CD4-positive, alpha-beta T cell (primary cell): ENCODE measurements at regions not wholly inside any gene's neighbourhood (a gene's known extent, or its start where the extent isn't known, plus 50 kb on each side); places are given as distances from the start of the nearest gene placed in this dataset.

Experiments used
- ATAC-seq: fragments of 200-7000 bp; cut with Tn5 transposase; one replicate; pipeline ENCODE4 v1.10.0; 2022; ENCODE audit warnings: mild to moderate bottlenecking; ENCODE audit not compliant: poor library complexity
- CTCF ChIA-PET: fragments of 350-600 bp; sonication (Branson Sonifier 250); formaldehyde crosslinking; loops from one replicate; lab custom pipeline; 2021; ENCODE audit warnings: antibody characterized with exemption, inconsistent platforms; lab: Charles Lee
- POLR2A ChIA-PET: fragments of 350-600 bp; sonication (Branson Sonifier 250); formaldehyde crosslinking; loops from one replicate; lab custom pipeline; 2021; ENCODE audit warnings: antibody characterized with exemption, inconsistent platforms; lab: Charles Lee
- DNase-seq, 14 experiments: peaks; one replicate each; pipeline ENCODE4 v3.0.0-alpha.2; 2013 to 2020; ENCODE audit warnings: mixed read lengths in 2 of 14
- H3K27ac ChIP-seq, 2 donors: one replicate each; pipeline versions ENCODE4 v1.5.1 to v1.7.0; 2013; ENCODE audit warnings: low read length in 2 of 2, low read depth in 1 of 2, mild to moderate bottlenecking in 1 of 2
- H3K27me3 ChIP-seq, 2 experiments: 1 replicate in 1 of 2; 2 replicates in 1 of 2; pipeline versions ENCODE4 v1.6.1 to v1.7.0; 2013; ENCODE audit warnings: low read length in 2 of 2, control low read depth in 1 of 2, mild to moderate bottlenecking in 1 of 2, moderate library complexity in 1 of 2; ENCODE audit not compliant: insufficient read depth in 2 of 2, control insufficient read depth in 1 of 2
- H3K36me3 ChIP-seq: one replicate; pipeline ENCODE4 v1.6.1; 2013; ENCODE audit warnings: low read length, control low read depth; ENCODE audit not compliant: insufficient read depth
- H3K4me1 ChIP-seq: one replicate; pipeline ENCODE4 v1.6.1; 2013; ENCODE audit warnings: low read length, control low read depth; ENCODE audit not compliant: insufficient read depth
- H3K4me3 ChIP-seq: one replicate; pipeline ENCODE4 v1.5.1; 2013; ENCODE audit warnings: mild to moderate bottlenecking, low read length, moderate library complexity
- H3K9me3 ChIP-seq, 2 experiments: 1 replicate in 1 of 2; 2 replicates in 1 of 2; pipeline versions ENCODE4 v1.6.1 to v1.7.0; 2013; ENCODE audit warnings: low read length in 2 of 2, mild to moderate bottlenecking in 2 of 2, control low read depth in 1 of 2, moderate library complexity in 1 of 2; ENCODE audit not compliant: control insufficient read depth in 1 of 2, insufficient read depth in 1 of 2
- H3K27ac Mint-ChIP-seq: one replicate; pipeline ENCODE4 v1.8.0; 2020; ENCODE audit warnings: mixed read lengths
- H3K27me3 Mint-ChIP-seq: one replicate; pipeline ENCODE4 v1.8.0; 2021; ENCODE audit warnings: mixed read lengths
- H3K36me3 Mint-ChIP-seq: one replicate; pipeline ENCODE4 v1.8.0; 2021; ENCODE audit warnings: low read depth, mixed read lengths
- H3K4me1 Mint-ChIP-seq: one replicate; pipeline ENCODE4 v1.8.0; 2021; ENCODE audit warnings: low read depth, mixed read lengths
- H3K4me3 Mint-ChIP-seq: one replicate; pipeline ENCODE4 v1.8.0; 2020; ENCODE audit warnings: mild to moderate bottlenecking, mixed read lengths
- H3K9me3 Mint-ChIP-seq: one replicate; pipeline ENCODE4 v1.8.0; 2020; ENCODE audit warnings: mixed read lengths
- CTCF ChIP-seq: fragments of 200-600 bp; IDR thresholded peaks from one replicate; pipeline ENCODE4 v1.8.0; 2022; ENCODE audit warnings: antibody characterized with exemption, mild to moderate bottlenecking
- intact Hi-C, 2 experiments: fragments of 100-400 bp; cut with DNase I in 1 of 2; cut with micrococcal nuclease in 1 of 2; formaldehyde crosslinking; loops; one replicate each; pipeline versions ENCODE4 v1.15.1 to v1.9.0; 2023 to 2025; cut with DNase I, micrococcal nuclease

- no peaks in the 10 kb centered on the region for H3K9me3 ChIP-seq
- CTCF ChIA-PET, result no interaction called here
Observed at GRCh38 chr15:70201425-70201775, 103.7 kb upstream of the TLE3 start.

GRCh38 chr15:70200511-70201424, 103.1 kb upstream of the TLE3 start:
- ChIA-PET CTCF (no interaction called here), POLR2A (no interaction called here)
- no peaks in the 10 kb centered on the region for H3K36me3 ChIP-seq
- no peak for ATAC-seq
- no peaks in the 10 kb centered on the region for H3K9me3 Mint-ChIP-seq
- H3K36me3 Mint-ChIP-seq, result no peaks in the 10 kb centered on the region
- intact Hi-C loops, result loop anchor here in 1 of 2 experiments (10.0 kb wide), 1 partner anchor 146 kb away; no protein-coding TSS in a partner anchor
- no peak overlapping the region for H3K4me3 ChIP-seq
- no peak for DNase-seq
- H3K27me3 Mint-ChIP-seq, result no peaks in the 10 kb centered on the region
- TF ChIP-seq CTCF, result no peak
- H3K4me3 Mint-ChIP-seq, result no peak overlapping the region
- H3K4me1 ChIP-seq, result peaks cover 13% of the 10 kb centered on the region
- H3K27me3 ChIP-seq, result no peaks in the 10 kb centered on the region
- H3K27ac Mint-ChIP-seq, result no peak overlapping the region
- H3K9me3 ChIP-seq, result no peaks in the 10 kb centered on the region
- peaks cover 7% of the 10 kb centered on the region for H3K4me1 Mint-ChIP-seq
- H3K27ac ChIP-seq, result no peak overlapping the region

More at GRCh38 chr15:70201425-70201775, 103.7 kb upstream of the TLE3 start:
- POLR2A ChIA-PET, result no interaction called here
- Mint-ChIP-seq H3K4me1 (peaks cover 7% of the 10 kb centered on the region), H3K27ac (no peak overlapping the region), H3K9me3 (no peaks in the 10 kb centered on the region), H3K4me3 (no peak overlapping the region), H3K27me3 (no peaks in the 10 kb centered on the region), H3K36me3 (no peaks in the 10 kb centered on the region)
- Histone ChIP-seq H3K27me3 (no peaks in the 10 kb centered on the region), H3K4me1 (peaks cover 10% of the 10 kb centered on the region), H3K27ac (no peak overlapping the region), H3K4me3 (no peak overlapping the region), H3K36me3 (no peaks in the 10 kb centered on the region)
- no peak for TF ChIP-seq CTCF
- DNase-seq (no peak), ATAC-seq (no peak)
- intact Hi-C loops, result loop anchor here in 1 of 2 experiments (10.0 kb wide), 1 partner anchor 147 kb away; no protein-coding TSS in a partner anchor

DNA sequence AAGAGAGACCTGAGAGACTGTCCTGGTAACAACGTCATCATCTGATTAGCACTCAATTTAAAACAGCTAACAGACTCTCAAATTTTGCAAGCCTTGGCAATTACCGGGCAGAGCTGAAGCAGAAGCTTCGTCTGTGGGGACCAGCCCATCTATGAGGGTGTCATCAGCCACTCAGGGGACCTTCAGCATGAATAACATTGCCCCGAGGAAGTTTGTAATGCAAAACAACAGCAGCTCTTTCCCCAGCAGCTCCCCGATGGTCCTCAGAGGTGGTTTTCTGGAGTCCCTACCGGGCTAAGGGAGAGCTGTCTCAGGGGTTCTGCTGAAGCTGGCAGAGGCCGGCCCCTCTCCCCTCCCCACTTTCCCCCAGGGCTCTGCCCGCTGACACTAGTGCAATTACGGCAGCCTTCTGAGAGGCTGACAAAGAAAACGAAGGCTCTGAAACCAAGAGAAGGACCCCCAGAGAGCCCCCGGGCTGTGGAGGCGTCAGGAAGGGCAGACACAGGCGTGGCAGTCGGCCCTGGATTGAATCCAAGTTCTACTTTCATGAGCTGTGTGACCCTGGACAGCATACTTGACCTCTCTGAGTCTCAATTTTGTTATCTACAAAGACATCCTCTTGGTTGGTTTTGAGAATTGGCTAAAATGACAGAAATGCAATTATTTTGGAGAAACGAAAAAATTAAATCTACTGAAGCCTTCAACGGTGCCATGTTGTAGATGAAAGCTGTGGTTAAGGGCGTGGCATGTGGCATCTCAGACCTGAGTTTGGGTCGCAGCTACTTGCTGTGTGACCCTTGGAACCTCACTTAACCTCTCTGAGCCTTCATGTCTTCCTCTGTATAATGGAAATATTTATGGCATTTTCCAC, 102.1 kb upstream of the TLE3 start:
- Mint-ChIP-seq H3K36me3 (no peaks in the 10 kb centered on the region), H3K4me1 (peaks cover 7% of the 10 kb centered on the region), H3K9me3 (no peaks in the 10 kb centered on the region), H3K27ac (no peak overlapping the region), H3K27me3 (no peaks in the 10 kb centered on the region), H3K4me3 (no peak overlapping the region)
- Histone ChIP-seq H3K4me3 (no peak overlapping the region), H3K36me3 (no peaks in the 10 kb centered on the region), H3K4me1 (peaks cover 13% of the 10 kb centered on the region), H3K27me3 (no peaks in the 10 kb centered on the region), H3K27ac (no peak overlapping the region), H3K9me3 (no peaks in the 10 kb centered on the region)
- CTCF ChIA-PET, result no interaction called here
- DNase-seq, result no peak
- TF ChIP-seq CTCF, result no peak
- intact Hi-C loops, result loop anchor here in 1 of 2 experiments (10.0 kb wide), 1 partner anchor 145 kb away; no protein-coding TSS in a partner anchor
- POLR2A ChIA-PET, result no interaction called here
- no peak for ATAC-seq
